GM21717 (cell line): ENCODE measurements at regions not wholly inside any gene's neighbourhood (a gene's known extent, or its start where the extent isn't known, plus 50 kb on each side); places are given as distances from the start of the nearest gene placed in this dataset.
"Not testable (repeated sequence)": the region's sequence is repeated elsewhere in the genome, so short reads cannot be mapped to it uniquely, and the experiment has no call there.

Source experiments
- ATAC-seq: cut with Tn5 transposase; IDR thresholded peaks from one replicate; pipeline ENCODE4 v1.9.1; 2021; ENCODE audit warnings: mild to moderate bottlenecking, moderate library complexity; ENCODE audit not compliant: unreplicated experiment

DNA sequence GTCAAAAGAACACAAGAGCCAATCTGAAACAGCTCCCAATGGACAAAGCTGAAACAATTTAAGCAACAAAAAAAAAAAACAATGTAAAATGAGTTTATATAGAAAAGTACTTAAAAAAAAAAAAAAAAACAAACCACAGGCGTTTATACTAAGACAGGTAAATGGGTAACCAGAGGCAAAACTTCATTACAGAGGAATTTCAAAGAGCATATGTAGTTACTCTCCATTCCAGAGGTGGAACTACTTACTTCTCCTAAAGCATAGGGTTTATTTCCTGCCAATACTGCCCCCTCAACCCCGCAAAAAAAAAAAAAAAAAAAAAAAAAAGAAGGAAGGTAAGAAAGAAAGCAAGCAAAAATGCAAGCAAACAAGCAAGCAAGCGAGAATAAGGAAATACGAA is 132.9 kb downstream of the LIG4 start:
- ATAC-seq: no peak

DNA sequence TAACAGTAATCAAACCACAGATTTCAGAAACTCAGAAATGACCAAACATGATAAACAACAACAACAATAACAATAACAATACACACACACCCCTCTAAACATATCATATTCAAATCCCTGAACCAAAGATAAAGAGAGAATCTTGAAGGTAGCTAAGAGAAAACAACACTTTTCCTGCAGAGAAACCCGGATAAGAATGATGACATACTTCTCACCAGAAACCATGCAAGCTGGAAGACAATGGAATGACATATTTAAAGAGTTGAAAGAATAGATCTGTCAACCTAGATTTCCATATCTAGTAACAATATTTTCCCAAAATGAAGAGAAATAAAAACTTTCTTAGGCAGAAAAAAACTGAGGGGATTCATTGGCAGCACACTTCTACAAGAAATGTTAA is 138.1 kb downstream of the LIG4 start:
- no peak for ATAC-seq

DNA sequence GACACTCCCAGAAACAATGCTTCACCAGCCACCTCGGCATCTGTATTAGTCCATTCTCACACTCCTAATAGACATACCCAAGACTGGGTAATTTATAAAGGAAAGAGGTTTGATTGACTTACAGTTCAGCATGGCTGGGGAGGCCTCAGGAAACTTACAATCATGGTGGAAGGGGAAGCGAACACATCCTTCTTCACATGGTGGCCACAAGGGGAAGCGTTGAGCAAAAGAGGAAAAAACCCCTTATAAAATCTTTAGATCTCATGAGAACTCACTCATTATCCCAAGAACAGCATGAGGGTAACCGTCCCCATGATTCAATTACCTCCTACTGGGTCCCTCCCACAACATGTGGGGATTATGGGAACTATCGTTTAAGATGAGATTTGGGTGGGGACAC is 140.9 kb downstream of the LIG4 start:
- ATAC-seq: not testable (repeated sequence)

DNA sequence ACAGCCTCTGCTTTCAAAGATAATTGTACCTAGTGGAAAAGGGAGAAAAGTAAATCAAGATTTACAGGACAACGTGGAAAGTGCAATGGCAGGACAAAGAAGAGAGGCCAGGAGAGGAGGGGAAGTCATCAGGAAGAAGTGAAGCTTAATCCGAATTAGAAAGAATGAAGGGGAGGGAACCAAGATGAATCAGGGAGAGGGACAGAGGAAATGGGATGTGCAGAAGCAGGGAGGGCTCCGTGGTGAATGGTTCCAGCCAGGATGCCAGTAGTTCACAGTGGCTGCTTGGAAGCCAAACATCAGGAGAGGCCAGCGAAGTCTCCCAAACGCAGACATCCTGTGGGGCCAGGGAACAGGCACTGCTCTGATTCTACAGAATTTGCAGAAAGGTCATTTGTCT is 144.4 kb downstream of the LIG4 start:
- ATAC-seq: no peak

DNA sequence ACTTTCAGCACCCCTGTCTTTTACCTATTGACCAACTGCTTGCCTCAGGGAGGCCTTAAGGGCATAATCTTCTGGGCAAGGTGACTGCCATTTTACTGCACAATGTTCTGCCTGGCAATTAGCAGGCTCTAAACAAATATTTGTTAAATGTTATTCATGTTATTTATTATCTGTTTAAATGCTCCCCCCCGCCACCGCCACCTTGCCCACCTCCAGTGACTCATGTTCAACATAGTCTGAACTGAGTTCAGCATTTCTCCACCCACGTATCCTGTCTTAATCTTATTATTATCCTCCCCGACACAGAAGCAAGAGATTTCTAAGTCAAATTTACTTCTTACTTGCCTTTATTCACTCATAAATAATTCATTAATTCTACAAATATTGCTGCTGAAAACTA is 144.8 kb downstream of the LIG4 start:
- no peak for ATAC-seq

DNA sequence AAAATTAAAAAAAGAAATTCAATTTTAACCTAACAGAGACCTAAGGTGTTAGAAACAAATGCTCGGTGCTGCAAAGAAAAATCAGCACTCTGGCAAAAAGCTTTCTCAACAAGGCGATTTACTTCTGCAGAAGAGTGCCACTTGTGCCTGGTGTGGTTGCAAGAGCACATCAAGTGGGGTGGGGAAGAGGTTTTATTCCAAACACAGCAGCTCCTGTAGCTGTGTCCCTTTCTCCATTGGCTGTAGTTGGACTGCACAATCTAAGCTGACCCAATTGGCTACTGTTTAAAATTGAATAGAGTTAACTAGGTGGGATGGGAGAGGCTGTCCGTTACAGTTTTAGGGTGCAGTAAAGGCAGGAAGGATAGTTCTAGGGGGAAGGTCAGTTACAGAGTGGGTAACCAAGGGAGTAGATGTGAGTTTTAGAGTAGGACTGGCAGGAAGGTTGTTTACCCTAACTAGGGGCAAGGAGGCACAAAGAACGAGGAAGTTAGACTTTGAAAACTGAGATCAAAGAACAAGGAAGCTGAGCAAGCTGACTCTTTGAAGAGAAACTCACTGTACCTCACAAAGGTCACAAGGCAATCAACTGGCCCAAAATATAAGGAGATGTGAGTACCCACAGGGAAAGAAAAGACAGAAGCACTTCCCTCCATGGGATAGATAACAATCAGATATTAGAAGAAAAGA is 145.7 kb downstream of the LIG4 start:
- no peak for ATAC-seq

DNA sequence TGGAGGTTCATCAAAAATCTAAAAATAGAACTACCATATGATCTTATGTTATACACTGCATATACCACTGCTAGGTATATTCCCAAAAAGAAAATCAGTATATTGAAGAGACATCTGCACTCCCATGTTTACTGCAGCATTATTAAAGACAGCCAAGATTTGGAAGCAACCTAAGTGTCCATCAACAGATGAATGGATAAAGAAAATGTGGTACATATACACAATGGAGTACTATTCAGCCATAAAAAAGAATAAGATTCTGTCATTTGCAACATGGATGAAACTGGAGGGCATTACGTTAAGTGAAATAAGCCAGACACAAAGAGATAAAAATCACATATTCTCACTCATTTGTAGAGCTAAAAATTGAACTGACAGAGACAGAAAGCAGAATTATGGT is 151.0 kb downstream of the LIG4 start:
- not testable (repeated sequence) for ATAC-seq

DNA sequence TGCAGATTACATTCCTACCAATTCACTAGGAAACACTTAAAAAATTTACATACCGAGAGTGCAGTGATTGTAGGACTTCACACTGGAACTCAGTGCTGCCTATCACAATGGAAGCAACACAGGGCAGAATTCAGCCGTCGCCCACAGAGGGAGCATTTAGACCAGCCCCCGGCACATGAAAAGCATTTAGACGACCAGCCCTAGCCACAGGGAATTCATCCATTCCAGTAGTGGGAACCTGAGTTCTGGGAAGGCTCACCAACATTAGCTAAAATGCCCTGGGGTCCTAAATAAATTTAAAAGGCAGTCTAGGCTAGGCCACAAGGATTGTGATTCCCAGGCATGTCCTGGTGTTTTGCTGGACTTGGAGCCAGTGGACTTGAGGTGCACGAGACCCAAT is 155.2 kb downstream of the LIG4 start:
- ATAC-seq: no peak

DNA sequence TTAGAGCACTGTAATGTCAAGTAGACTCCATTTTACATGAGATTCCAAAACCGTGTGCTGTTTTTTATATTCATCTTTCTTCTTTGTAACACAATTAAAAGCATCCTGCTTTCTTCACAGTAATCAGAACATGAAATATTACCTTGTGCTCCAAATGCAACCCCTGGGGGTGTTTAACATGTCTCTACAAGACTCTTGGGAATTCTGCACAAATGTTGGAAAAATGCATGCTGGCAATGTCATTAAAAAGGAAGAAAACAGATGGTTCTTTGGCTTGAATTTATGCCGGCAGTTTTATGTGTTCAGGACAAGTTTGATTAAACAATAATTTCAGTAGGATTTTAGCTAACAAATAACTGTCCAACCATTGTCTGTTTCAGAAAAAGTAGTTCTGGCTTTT is 159.1 kb downstream of the LIG4 start:
- no peak for ATAC-seq

DNA sequence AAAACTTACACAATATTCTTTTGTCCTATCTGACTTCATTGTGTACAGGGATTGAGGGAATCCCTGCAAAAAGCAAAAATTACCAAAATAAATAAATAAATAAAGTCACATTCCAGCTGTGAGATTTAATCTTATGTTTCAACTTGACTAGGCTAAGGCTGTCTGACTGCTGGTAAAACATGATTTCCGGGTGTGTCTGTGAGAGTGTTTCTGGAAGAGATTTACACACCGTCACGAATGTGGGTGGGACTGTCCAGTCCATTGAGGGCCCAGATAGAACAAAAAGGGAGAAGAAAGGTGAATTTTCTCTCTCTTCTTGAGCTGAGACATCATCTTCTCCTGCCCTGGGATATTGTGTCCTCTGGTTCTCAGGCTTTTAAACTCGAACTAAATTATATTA is 166.1 kb downstream of the LIG4 start:
- no peak for ATAC-seq

DNA sequence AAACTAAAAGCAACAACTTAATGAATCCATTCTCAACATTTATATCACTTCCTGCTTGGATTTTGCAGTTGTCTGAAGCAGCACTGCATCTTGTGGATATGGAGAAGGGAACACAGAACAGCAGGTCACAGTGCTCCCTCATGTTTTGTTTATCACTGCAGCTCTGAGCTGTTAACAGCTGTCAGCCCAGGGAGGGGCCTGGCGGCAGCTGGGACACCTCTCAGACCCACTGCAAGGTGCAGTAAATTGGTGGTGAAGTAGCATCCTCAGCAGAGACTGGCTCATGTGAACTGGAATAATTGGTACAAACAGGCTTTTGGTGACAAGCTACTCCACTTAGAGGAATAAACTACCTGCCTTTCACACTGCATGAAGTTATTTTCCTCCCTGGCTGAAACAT is 170.4 kb downstream of the LIG4 start:
- no peak for ATAC-seq

DNA sequence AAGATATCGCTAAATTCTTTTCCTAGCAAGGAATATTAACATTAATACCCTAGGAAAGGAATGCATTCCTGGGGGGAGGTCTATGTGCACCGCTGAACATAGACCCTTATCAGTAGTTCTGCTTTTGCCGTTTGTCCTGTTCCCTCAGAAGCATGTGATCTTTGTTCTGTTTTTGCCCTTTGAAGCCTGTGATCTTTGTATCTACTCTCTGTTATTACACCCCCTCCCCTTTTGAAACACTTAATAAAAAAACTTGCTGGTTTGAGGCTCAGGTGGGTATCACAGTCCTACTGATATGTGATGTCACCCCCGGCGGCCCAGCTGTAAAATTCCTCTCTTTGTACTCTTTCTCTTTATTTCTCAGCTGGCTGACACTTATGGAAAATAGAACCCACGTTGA is 172.5 kb downstream of the LIG4 start:
- ATAC-seq: not testable (repeated sequence)

DNA sequence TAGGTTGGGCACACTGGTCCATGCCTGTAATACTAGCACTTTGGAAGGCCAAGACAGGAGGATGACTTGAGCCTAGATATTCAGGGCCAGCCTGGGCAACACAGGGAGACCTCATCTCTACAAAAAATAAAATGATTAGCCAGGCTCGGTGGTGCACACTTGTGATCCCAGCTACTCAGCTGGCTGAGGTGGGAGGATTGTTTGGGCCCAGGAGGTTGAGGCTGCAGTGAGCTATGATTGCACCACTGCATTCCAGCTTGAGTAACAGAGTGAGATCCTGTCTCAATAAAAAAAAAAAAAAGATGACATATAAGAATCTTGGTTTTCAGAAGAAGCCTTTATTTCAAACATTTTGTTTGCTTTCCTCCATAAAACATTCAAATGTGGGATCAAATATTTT is 178.0 kb downstream of the LIG4 start:
- no peak for ATAC-seq

DNA sequence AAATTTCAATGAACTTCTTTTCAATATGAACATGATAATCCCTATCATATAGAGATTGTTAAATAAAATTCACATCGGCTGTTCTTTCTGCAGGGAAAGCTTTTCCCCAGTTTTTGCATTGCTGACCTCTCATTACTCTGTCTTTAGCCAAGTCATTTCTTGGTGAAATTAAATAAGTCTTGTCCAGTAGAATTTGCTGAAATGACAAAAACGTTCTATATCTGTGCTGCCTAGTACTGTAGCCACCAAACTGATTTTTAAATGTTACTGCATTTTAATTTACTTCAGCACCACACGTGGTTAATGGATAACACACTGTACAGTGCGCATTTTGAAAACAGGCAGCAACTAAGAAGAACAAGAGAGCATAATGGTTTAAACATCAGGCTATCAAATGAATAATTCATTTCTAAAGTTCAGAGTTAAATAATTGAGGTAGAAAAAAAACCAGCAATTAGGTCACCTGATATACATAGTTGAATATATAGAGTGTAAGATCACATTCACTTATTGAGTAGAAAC is 178.9 kb downstream of the LIG4 start:
- no peak for ATAC-seq

DNA sequence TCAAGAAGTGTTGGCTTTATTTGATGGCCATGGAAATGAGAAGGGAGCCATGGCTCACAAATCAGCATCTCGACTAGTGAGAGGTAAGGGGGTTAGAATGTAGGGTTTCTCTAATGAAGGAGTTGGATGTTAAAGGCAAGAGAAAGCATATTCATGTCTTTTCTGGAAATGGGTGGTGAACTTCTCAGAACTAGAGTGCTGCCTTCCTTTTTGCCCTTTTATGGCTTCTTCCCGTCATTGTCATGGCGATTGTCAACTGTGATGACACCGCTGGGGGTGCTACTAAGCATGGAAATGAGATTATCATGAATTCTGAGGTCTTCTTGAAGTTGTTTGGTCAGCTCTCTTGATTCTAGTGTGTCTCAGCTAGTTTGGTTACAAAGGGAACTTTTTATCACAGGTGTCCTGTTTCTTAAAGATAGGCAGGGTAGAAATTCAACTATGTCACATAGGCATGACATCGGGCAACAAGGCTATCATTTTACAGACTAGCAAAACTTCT is 180.4 kb downstream of the LIG4 start:
- ATAC-seq: no peak

DNA sequence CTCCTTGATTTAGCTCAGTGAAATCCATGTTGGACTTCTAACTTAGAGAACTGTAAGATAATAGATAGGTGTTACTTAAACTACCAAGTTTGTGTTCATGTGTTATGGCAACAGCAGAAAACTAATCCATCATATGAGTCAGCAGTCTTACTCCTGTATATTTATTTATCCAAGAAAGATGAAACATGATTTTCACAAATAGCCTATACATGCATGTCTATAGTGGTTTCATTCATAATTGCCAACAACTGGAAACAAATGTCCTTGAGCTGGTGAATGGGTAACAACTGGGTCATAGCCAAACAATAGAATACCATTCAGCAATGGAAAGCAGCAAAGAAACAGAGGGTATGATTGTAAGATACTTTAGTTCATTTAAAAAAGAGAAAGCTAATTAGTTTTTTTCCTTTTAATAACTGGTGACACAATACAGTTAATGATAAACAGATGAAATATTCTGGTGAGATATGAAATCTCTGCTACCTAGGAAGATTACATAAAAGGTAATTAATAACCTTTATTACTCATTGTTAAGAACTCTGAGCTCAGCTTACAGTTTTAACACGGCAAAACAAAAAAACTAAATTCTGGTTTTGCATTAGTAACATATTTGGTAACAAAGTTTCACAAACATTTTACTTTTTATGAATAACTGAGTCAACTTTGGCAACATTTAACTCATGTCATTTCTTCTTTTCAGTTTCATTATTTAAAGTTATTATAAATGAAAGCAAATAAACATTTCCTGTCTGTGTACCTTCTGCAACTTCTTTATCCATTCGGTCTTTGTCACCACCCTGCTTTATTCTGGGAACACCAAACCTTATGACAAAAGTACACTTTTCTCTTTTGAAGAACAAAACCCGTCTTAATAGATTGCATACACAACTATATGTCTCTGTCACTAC is 181.3 kb downstream of the LIG4 start:
- no peak for ATAC-seq

DNA sequence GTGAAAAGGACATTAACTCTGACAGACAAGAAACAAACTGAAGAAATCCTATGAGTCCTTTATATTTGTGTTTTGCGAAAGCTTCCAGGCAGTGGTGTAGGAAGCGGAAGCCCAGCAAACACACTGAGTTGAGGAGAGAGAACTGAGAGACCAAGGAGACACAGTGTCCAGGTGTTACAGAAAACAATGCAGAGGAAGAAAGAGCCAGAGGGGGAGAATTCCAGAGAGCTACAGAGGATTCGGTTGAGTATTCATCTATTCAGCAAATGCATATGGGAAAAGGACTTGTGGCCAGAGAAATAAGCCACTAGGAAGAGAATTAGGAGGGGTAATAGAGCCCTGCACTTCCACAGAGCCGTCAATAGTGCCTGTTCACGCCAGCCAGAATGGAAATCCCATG is 183.5 kb downstream of the LIG4 start:
- ATAC-seq: no peak

DNA sequence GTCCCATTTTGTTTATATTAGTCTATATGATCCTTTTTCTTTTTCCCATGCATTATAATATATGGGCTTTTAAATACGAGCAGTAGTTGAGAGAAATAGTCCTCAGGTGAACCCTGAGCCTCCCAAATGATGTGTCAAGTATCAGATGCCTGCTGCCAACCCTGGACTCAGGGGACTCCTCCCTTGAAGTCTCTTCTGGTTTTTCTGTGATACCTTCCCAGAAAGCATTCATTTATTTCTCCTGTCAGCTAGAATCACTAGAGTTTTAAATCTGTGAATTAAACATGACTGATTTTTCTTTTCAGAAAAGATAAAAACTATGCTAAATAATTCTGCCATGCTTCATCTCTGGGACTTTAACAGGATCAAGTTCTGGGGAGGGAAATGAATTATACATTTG is 184.6 kb downstream of the LIG4 start:
- no peak for ATAC-seq

DNA sequence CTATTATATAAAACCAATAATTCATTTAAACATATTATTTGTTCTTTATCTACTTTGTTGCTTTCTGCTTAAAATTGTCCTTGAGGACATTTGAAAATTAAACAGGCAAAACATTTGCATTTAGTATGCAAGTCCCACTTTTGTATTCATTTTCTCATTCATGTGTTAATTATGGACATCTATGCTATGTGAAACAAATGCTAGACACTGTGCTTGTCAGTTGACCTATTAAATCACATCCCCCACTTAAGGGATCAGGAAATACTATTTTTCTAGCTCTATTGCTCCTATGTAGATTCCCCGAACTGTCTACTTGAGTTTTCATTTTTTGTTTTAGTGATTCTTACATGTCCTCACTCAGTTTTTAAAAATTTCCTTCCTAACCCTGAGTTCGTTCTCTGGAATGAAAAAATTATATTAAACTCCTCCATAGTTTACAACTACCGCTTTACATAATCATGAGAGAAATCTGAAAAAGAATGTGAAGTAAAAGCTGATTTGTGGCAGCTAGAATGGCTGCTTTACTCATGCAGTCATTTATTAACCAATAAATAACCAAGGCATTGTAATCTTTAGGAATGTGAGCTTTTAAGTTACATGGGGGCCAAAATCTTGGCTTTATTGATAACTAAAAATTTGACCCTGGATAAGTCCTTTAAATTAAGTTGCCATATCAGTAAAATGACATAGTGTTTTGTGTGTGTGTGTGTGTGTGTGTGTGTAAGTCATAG is 188.5 kb downstream of the LIG4 start:
- no peak for ATAC-seq

DNA sequence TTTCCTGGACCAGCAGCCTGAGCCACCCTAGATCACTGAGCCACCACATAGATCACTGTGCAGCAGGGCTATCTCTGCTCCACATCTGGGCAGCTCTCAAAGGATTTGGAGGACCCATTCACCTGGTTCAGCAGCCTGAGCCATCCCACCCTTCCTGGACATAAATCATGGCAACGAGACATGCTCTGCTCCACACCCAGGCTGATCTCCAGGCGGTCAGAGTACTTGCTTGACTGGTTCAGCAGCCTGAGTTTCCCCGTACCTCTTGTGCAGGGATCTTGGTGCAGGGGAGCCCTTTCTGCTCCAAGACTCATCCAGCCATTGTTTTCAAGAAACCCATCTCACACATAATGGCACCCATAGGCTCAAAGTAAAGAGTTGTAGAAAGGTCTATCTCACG is 195.3 kb downstream of the LIG4 start:
- ATAC-seq: no peak

DNA sequence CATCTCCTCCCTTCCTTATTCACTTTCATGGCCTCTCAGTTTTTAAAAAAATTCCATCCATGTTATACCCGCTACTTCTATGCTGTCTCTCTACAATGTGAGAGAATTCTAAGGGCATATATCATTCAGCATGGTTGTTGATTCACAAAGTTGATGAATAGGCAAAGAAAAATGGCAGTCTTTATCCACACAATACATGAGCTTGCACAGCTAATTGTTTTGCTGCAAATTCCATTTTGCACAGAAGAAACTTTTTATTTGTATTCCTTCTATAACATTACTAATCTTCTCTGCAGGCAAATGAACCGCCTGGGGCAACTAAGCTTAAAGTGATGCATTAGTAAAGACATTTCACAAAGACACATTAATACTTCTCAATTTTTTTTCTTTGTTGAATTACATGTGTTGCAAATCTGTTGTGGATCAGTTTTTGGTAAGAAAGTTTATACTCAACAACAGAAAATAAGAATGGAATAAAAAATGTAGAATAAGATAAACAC is 196.9 kb downstream of the LIG4 start:
- no peak for ATAC-seq
